SK-N-SH treated with all-trans-retinoic acid at 6 μM for 48 hours (cell line): ENCODE measurements at regions not wholly inside any gene's neighbourhood (a gene's known extent, or its start where the extent isn't known, plus 50 kb on each side); places are given as distances from the start of the nearest gene placed in this dataset.

Experiments
- ARNTL ChIP-seq: fragments of 450-650 bp; formaldehyde crosslinking; IDR thresholded peaks from 2 replicates; pipeline ENCODE4 v1.5.0; 2020; ENCODE audit warnings: low read depth, mild to moderate bottlenecking, moderate library complexity, borderline replicate concordance
- CSDC2 ChIP-seq: fragments of 250-450 bp; sonication (Bioruptor Pico); IDR thresholded peaks from 2 replicates; pipeline ENCODE4 v1.5.0; 2020; ENCODE audit warnings: mild to moderate bottlenecking, moderate library complexity
- ESRRG ChIP-seq: fragments of 250-450 bp; sonication (Bioruptor Pico); IDR thresholded peaks from 2 replicates; pipeline ENCODE4 v1.6.1; 2021; ENCODE audit warnings: mild to moderate bottlenecking
- ISL1 ChIP-seq: fragments of 250-450 bp; sonication (Bioruptor Pico); IDR thresholded peaks from 2 replicates; pipeline ENCODE4 v2.1.2; 2022; ENCODE audit warnings: mild to moderate bottlenecking, moderate library complexity
- PPARA ChIP-seq: fragments of 250-450 bp; sonication (Bioruptor Pico); IDR thresholded peaks from 2 replicates; pipeline ENCODE4 v1.5.0; 2020; ENCODE audit warnings: mild to moderate bottlenecking, borderline replicate concordance
- RARB ChIP-seq: fragments of 250-450 bp; sonication (Bioruptor Pico); IDR thresholded peaks from 2 replicates; pipeline ENCODE4 v1.8.0; 2021; ENCODE audit warnings: mild to moderate bottlenecking, moderate library complexity
- ZFP3 ChIP-seq: fragments of 250-450 bp; sonication (Bioruptor Pico); IDR thresholded peaks from 2 replicates; pipeline ENCODE4 v1.5.0; 2020; ENCODE audit warnings: mild to moderate bottlenecking, moderate library complexity
- ZFP30 ChIP-seq: fragments of 450-650 bp; formaldehyde crosslinking; IDR thresholded peaks from 2 replicates; pipeline ENCODE4 v1.5.0; 2022; ENCODE audit warnings: mild to moderate bottlenecking, moderate library complexity
- ZNF565 ChIP-seq: fragments of 450-650 bp; formaldehyde crosslinking; conservative IDR thresholded peaks from 2 replicates; pipeline ENCODE4 v1.5.0; 2020; ENCODE audit warnings: low read depth, mild to moderate bottlenecking, moderate library complexity
- ZNF70 ChIP-seq: fragments of 450-650 bp; formaldehyde crosslinking; IDR thresholded peaks from 2 replicates; pipeline ENCODE4 v1.5.0; 2020; ENCODE audit warnings: mild to moderate bottlenecking, moderate library complexity
- TF ChIP-seq, protein P1 (sequence below): fragments of 250-450 bp; sonication (Bioruptor Pico); IDR thresholded peaks from 2 replicates; pipeline ENCODE4 v1.8.0; 2020; ENCODE audit warnings: mild to moderate bottlenecking, moderate library complexity, borderline replicate concordance
- TF ChIP-seq, protein P2 (sequence below): fragments of 250-450 bp; sonication (Bioruptor Pico); IDR thresholded peaks from 2 replicates; pipeline ENCODE4 v1.5.1; 2020; ENCODE audit warnings: low read depth, mild to moderate bottlenecking, moderate library complexity
- TF ChIP-seq, protein P3 (sequence below): fragments of 250-450 bp; sonication (Bioruptor Pico); IDR thresholded peaks from 2 replicates; pipeline ENCODE4 v1.5.0; 2020; ENCODE audit warnings: mild to moderate bottlenecking, moderate library complexity
- TF ChIP-seq, protein P4 (sequence below): fragments of 250-450 bp; sonication (Bioruptor Pico); IDR thresholded peaks from 2 replicates; pipeline ENCODE4 v1.5.1; 2021; ENCODE audit warnings: mild to moderate bottlenecking, moderate library complexity

DNA sequence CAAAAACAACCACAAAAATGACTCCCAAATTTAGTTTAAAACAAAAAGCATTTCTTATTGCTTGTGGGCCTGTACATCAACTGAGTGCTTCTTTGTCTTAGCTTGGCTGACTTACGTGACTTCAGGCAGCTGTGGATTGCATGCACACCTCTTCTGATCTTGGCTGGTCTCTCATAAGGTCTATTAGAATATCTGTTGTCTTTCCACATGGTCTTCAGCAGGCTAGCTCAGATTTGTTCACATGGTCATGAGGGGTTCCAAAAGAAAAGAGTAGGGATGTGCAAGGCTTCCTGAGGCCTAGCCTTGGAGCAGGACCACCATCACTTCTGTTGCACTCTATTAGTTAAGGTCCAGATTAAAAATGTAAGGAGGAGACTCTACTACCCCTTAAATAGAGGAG, 120.1 kb downstream of the LRRC70 start:
- no peak for TF ChIP-seq ESRRG (CRISPR knock-in tag)
- TF ChIP-seq ZNF70 (CRISPR knock-in tag), result no peak
- no peak for TF ChIP-seq ZFP3 (CRISPR knock-in tag)
- no peak for TF ChIP-seq ZNF565 (CRISPR knock-in tag)
- TF ChIP-seq, protein P1, sequence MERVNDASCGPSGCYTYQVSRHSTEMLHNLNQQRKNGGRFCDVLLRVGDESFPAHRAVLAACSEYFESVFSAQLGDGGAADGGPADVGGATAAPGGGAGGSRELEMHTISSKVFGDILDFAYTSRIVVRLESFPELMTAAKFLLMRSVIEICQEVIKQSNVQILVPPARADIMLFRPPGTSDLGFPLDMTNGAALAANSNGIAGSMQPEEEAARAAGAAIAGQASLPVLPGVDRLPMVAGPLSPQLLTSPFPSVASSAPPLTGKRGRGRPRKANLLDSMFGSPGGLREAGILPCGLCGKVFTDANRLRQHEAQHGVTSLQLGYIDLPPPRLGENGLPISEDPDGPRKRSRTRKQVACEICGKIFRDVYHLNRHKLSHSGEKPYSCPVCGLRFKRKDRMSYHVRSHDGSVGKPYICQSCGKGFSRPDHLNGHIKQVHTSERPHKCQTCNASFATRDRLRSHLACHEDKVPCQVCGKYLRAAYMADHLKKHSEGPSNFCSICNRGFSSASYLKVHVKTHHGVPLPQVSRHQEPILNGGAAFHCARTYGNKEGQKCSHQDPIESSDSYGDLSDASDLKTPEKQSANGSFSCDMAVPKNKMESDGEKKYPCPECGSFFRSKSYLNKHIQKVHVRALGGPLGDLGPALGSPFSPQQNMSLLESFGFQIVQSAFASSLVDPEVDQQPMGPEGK, result no peak
- TF ChIP-seq, protein P2, sequence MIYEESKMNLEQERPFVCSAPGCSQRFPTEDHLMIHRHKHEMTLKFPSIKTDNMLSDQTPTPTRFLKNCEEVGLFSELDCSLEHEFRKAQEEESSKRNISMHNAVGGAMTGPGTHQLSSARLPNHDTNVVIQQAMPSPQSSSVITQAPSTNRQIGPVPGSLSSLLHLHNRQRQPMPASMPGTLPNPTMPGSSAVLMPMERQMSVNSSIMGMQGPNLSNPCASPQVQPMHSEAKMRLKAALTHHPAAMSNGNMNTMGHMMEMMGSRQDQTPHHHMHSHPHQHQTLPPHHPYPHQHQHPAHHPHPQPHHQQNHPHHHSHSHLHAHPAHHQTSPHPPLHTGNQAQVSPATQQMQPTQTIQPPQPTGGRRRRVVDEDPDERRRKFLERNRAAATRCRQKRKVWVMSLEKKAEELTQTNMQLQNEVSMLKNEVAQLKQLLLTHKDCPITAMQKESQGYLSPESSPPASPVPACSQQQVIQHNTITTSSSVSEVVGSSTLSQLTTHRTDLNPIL (CRISPR knock-in tag), result no peak
- TF ChIP-seq PPARA (CRISPR knock-in tag), result no peak
- no peak for TF ChIP-seq ZFP30 (CRISPR knock-in tag)
- no peak for TF ChIP-seq ARNTL (CRISPR knock-in tag)
- TF ChIP-seq CSDC2 (CRISPR knock-in tag), result no peak
- no peak for TF ChIP-seq RARB (CRISPR knock-in tag)
- TF ChIP-seq, protein P3, sequence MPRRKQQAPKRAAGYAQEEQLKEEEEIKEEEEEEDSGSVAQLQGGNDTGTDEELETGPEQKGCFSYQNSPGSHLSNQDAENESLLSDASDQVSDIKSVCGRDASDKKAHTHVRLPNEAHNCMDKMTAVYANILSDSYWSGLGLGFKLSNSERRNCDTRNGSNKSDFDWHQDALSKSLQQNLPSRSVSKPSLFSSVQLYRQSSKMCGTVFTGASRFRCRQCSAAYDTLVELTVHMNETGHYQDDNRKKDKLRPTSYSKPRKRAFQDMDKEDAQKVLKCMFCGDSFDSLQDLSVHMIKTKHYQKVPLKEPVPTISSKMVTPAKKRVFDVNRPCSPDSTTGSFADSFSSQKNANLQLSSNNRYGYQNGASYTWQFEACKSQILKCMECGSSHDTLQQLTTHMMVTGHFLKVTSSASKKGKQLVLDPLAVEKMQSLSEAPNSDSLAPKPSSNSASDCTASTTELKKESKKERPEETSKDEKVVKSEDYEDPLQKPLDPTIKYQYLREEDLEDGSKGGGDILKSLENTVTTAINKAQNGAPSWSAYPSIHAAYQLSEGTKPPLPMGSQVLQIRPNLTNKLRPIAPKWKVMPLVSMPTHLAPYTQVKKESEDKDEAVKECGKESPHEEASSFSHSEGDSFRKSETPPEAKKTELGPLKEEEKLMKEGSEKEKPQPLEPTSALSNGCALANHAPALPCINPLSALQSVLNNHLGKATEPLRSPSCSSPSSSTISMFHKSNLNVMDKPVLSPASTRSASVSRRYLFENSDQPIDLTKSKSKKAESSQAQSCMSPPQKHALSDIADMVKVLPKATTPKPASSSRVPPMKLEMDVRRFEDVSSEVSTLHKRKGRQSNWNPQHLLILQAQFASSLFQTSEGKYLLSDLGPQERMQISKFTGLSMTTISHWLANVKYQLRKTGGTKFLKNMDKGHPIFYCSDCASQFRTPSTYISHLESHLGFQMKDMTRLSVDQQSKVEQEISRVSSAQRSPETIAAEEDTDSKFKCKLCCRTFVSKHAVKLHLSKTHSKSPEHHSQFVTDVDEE (CRISPR knock-in tag), result no peak
- TF ChIP-seq, protein P4, sequence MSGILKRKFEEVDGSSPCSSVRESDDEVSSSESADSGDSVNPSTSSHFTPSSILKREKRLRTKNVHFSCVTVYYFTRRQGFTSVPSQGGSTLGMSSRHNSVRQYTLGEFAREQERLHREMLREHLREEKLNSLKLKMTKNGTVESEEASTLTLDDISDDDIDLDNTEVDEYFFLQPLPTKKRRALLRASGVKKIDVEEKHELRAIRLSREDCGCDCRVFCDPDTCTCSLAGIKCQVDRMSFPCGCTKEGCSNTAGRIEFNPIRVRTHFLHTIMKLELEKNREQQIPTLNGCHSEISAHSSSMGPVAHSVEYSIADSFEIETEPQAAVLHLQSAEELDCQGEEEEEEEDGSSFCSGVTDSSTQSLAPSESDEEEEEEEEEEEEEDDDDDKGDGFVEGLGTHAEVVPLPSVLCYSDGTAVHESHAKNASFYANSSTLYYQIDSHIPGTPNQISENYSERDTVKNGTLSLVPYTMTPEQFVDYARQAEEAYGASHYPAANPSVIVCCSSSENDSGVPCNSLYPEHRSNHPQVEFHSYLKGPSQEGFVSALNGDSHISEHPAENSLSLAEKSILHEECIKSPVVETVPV (CRISPR knock-in tag), result no peak
- no peak for TF ChIP-seq ISL1
